ENCODE measurements at regions not wholly inside any gene's neighbourhood (a gene's known extent, or its start where the extent isn't known, plus 50 kb on each side); places are given as distances from the start of the nearest gene placed in this dataset.

DNA sequence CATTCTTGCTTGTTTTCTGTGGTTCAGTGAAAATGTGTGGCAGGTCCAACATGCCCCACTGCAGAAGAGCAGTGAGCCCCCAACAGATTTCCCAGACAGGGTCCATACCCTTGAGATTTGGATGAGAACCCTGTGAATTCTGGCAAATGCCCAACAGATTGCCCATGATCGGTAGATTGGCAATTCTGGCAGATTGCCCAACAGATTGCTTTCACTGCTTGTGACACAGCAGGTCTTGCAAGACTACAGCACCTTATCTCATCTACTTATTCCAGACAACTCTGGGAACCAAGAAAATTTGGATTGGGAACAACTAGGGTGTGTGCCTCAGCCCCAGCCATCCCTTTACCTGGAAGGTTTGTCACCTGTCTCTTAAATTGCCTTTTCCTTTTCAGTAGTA is 143.7 kb upstream of the COL1A2 start:
- no peak overlapping the region for H3K27ac Mint-ChIP-seq (ENCODE audit: unreplicated experiment)
- H3K4me1 Mint-ChIP-seq (ENCODE audit: unreplicated experiment), result no peaks in the 10 kb centered on the region
- TF ChIP-seq, protein P1, sequence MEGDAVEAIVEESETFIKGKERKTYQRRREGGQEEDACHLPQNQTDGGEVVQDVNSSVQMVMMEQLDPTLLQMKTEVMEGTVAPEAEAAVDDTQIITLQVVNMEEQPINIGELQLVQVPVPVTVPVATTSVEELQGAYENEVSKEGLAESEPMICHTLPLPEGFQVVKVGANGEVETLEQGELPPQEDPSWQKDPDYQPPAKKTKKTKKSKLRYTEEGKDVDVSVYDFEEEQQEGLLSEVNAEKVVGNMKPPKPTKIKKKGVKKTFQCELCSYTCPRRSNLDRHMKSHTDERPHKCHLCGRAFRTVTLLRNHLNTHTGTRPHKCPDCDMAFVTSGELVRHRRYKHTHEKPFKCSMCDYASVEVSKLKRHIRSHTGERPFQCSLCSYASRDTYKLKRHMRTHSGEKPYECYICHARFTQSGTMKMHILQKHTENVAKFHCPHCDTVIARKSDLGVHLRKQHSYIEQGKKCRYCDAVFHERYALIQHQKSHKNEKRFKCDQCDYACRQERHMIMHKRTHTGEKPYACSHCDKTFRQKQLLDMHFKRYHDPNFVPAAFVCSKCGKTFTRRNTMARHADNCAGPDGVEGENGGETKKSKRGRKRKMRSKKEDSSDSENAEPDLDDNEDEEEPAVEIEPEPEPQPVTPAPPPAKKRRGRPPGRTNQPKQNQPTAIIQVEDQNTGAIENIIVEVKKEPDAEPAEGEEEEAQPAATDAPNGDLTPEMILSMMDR (IDR thresholded peaks at IDR 0.05; ENCODE audit: unreplicated experiment), result no peak
- DNase-seq (ENCODE audit: low spot score), result no peak
- no peaks in the 10 kb centered on the region for H3K27me3 Mint-ChIP-seq (ENCODE audit: unreplicated experiment)
- no peaks in the 10 kb centered on the region for H3K36me3 Mint-ChIP-seq (ENCODE audit: low read depth, unreplicated experiment)
- H3K4me3 Mint-ChIP-seq (ENCODE audit: unreplicated experiment), result no peak overlapping the region
- H3K9me3 Mint-ChIP-seq (ENCODE audit: unreplicated experiment), result no peaks in the 10 kb centered on the region

DNA sequence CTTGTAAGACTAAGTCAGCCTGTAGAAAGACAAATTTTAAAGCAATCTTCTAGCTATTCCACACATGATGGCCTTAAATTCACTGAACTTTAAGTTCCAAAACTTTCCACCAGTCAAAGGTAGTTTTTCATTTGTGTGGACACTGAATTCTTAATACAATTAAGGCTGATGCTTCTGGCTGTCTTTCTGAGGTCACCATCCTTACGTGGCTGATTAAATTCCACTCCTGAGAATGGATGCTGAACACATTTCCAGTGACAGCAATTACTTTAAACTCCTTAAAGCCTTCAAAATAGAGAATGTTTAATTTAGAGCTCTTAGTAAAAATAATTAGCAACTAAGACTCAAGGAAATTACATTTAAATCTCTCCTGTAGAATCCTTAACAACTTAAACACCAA is 142.6 kb upstream of the COL1A2 start:
- Mint-ChIP-seq H3K27me3 (ENCODE audit: unreplicated experiment) (no peaks in the 10 kb centered on the region), H3K4me1 (ENCODE audit: unreplicated experiment) (no peaks in the 10 kb centered on the region), H3K4me3 (ENCODE audit: unreplicated experiment) (no peak overlapping the region), H3K9me3 (ENCODE audit: unreplicated experiment) (no peaks in the 10 kb centered on the region), H3K36me3 (ENCODE audit: low read depth, unreplicated experiment) (no peaks in the 10 kb centered on the region), H3K27ac (ENCODE audit: unreplicated experiment) (no peak overlapping the region)
- TF ChIP-seq, protein P1 (IDR thresholded peaks at IDR 0.05; ENCODE audit: unreplicated experiment), result no peak
- DNase-seq (ENCODE audit: low spot score), result no peak

DNA sequence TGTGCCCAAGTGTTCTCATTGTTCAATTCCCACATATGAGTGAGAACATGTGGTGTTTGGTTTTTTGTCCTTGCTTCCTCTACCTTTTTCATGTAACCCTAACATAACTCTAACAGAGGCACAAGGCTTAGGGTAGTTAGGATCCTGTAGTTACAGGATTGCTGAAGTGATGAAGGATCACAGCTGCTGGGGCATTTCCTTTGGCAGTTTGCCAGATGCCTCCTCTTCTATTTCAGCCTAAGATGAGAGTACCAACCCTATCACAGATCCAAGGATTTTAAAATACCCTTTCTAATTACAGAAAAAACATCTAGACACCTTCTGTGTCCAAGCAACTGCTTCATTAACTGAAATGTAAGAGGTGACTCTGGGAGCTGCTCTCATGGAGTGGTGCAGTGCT is 141.7 kb upstream of the COL1A2 start:
- H3K4me1 Mint-ChIP-seq (ENCODE audit: unreplicated experiment), result no peaks in the 10 kb centered on the region
- H3K9me3 Mint-ChIP-seq (ENCODE audit: unreplicated experiment), result no peaks in the 10 kb centered on the region
- H3K36me3 Mint-ChIP-seq (ENCODE audit: low read depth, unreplicated experiment), result no peaks in the 10 kb centered on the region
- no peak for DNase-seq (ENCODE audit: low spot score)
- no peak overlapping the region for H3K27ac Mint-ChIP-seq (ENCODE audit: unreplicated experiment)
- H3K4me3 Mint-ChIP-seq (ENCODE audit: unreplicated experiment), result no peak overlapping the region
- no peaks in the 10 kb centered on the region for H3K27me3 Mint-ChIP-seq (ENCODE audit: unreplicated experiment)
- TF ChIP-seq, protein P1 (IDR thresholded peaks at IDR 0.05; ENCODE audit: unreplicated experiment), result no peak

DNA sequence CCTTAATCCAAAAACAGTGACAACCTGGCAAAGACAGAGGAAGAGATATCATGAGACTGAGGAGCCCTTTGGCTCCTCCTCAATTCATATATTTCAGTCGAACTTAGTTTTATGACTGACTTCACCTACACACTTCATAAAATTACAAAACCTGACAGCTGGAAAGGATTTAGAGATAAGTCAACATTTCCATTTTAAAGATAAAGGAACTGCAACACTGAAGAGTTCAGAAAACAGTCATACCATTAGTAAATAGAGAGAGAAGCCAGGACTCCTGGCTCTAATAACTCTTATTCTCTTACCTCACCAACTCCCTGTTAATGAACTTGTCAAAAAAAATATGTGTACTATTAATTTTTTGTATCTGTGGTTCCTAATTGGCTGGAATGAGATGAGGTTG is 141.0 kb upstream of the COL1A2 start:
- Mint-ChIP-seq H3K27me3 (ENCODE audit: unreplicated experiment) (no peaks in the 10 kb centered on the region), H3K36me3 (ENCODE audit: low read depth, unreplicated experiment) (no peaks in the 10 kb centered on the region), H3K27ac (ENCODE audit: unreplicated experiment) (no peak overlapping the region), H3K4me3 (ENCODE audit: unreplicated experiment) (no peak overlapping the region), H3K9me3 (ENCODE audit: unreplicated experiment) (no peaks in the 10 kb centered on the region), H3K4me1 (ENCODE audit: unreplicated experiment) (no peaks in the 10 kb centered on the region)
- DNase-seq (ENCODE audit: low spot score), result no peak
- TF ChIP-seq, protein P1 (IDR thresholded peaks at IDR 0.05; ENCODE audit: unreplicated experiment), result no peak

DNA sequence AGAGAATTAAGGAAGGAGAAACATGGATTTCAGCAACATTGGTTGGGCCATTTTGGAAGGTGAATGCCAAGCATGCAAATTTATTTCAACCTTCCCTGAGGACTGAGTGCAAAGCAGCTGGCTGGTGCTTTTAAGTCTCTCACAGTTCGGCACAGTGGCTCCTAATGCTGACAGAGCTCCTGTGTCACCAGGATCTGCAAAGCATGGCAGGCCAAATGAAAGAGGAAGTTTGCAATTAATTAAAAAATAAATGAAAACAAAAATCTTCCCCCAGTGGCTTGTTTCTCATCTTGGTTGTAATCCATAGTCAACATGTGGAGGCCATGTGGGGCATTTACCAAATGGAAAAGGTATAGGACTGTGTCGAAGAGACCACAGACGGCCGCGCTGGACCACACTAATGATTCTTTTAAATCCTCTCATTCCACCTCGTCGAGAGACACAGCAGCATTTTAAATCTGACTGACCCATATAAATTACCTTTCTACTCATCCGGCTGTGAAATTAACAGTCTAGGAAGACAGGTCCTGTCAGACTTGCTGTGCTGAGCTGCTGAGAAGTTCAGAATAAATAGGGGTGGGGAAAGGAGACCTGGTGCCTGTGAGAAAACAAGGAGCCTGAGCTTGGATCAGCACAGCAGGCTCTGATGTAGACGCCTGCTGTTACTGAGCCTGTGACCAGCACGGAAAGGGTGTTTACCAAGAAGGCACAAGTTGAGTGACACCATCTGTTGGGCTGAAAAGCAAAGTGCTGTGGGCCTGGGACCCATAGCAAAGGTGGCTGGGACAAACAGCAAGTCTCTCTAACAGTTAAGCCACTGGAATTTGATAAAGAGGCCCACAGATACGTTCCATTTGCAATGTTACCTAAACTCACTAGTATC is 136.0 kb upstream of the COL1A2 start:
- DNase-seq (ENCODE audit: low spot score), result no peak
- H3K27me3 Mint-ChIP-seq (ENCODE audit: unreplicated experiment), result no peaks in the 10 kb centered on the region
- H3K9me3 Mint-ChIP-seq (ENCODE audit: unreplicated experiment), result no peaks in the 10 kb centered on the region
- H3K4me3 Mint-ChIP-seq (ENCODE audit: unreplicated experiment), result no peak overlapping the region
- H3K36me3 Mint-ChIP-seq (ENCODE audit: low read depth, unreplicated experiment), result no peaks in the 10 kb centered on the region
- peaks cover 3% of the 10 kb centered on the region for H3K4me1 Mint-ChIP-seq (ENCODE audit: unreplicated experiment)
- H3K27ac Mint-ChIP-seq (ENCODE audit: unreplicated experiment), result no peak overlapping the region
- TF ChIP-seq, protein P1 (IDR thresholded peaks at IDR 0.05; ENCODE audit: unreplicated experiment), result no peak

All from endothelial cell (in vitro differentiated cells).